Right lung (tissue), 2 donors: ENCODE measurements at regions not wholly inside any gene's neighbourhood (a gene's known extent, or its start where the extent isn't known, plus 50 kb on each side); places are given as distances from the start of the nearest gene placed in this dataset.
"Not testable (repeated sequence)": the region's sequence is repeated elsewhere in the genome, so short reads cannot be mapped to it uniquely, and the experiment has no call there.

ENCODE experiments used
- DNase-seq, 2 donors: peaks; one replicate each; pipeline ENCODE4 v3.0.0-alpha.2; 2013

DNA sequence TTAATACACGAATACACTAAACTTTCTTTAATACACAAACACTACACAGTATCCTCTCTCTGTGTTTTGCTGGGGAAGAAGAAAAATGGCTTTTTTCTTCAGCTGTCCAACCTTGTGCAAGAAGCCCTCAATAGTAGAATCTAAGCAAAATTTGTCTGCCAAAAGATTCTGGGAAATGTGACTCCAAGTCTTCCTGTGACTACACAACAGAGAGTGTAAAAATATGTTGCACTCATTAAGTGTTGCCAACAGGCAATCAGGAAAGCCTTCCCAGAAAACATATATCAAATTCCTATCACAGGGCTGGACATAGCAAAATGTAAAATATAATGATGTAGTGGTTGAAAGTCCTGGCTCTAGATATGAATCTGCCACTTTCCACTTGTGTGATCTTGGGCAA is 825.1 kb upstream of the ZWINT start:
- DNase-seq = peak; percentile 39 to 59

DNA sequence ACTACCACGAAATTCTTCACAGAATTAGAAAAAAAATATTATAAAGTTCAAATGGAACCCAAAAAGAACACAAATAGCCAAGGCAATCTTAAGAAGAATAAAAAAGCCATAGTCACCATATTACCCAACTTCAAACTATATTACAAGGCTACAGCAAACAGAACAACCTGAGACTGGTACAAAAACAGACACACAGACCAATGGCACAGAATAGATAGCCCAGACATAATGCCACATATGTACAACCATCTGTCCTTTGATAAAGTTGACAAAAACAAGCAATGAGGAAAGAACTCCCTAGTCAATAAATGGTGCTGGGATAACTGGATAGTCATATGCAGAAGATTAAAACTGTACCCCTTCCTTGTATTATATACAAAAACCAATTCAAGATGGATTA is 808.5 kb upstream of the ZWINT start:
- DNase-seq = no peak

DNA sequence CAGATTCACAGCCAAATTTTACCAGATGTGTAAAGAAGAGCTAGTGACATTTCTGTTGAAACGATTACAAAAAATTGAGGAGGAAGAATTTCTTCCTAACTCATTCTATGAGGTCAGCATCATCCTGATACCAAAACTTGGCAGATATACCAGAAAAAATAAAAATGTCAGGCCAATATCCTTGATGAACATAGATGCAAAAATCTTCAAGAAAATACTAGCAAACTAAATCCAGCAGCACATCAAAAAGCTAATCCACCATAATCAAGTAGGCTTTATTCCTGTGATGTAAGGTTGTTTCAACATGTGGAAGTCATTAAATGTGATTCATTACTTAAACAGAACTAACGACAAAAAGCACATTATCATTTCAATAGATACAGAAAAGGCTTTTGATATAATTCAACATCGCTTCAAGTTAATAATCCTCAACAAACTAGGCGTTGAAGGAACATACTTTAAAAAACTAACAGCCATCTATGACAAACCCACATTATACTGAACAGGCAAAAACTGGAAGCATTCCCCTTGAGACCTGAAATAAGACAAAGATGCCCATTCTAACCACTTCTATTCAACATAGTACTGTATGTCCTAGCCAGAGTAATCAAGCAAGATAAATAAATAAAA is 807.7 kb upstream of the ZWINT start:
- DNase-seq = no peak

- no peak for DNase-seq
These were observed 804.6 kb upstream of the ZWINT start for GRCh38 chr10:57165671-57166070.

- DNase-seq = no peak
These were observed 801.2 kb upstream of the ZWINT start for GRCh38 chr10:57162231-57162630.

- DNase-seq = no peak
These were observed 800.1 kb upstream of the ZWINT start for GRCh38 chr10:57161157-57161556.

GRCh38 chr10:57145548-57145947 is 784.5 kb upstream of the ZWINT start:
- no peak for DNase-seq

DNA sequence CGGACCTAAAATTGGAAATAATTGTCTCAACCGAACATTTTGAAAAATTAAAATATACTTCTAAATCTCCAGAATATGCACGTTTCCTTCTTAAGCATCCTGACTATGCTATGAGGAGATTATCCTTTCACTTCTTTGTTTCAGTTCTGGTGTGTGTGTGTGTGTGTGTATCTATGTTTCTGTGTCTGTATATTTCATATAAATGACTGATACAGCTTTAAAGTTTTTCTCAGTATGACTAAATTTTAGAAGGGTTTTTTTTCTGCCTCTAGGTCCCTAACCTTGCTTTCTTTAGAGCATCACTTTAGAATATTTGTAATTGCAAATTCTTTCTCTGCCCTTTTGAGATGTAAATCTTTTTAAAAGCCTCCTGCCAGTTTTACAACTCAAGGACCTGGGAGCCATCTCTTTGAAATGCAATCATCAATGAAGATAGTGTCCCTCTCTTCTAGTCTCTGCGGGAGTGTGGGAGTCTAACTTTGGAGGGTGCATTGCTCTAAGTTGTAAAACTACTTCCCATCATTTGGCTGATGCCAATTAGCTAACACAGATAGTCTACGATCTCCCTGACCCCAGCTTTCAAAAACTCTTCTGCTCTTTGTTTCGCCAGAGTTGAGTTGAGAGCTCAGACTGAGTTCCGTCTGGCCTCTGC is 782.0 kb upstream of the ZWINT start:
- no peak for DNase-seq

DNA sequence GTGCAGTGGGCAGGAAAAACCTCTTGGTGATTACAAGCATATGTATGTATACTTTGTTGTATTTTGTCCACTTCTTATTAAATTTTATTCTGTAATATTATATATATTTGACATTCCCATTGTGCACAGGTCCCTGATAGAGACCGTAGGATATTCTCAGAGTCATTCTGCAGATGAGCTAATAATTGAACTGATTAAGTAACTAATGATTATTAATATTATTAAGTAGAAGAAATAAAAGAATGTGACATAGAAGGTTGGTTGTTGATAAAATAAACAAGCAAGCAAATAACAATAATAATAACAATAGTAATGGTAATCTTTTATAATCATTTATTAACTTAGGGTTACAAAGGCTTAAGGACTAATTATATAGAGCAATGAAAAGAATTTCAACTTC is 780.6 kb upstream of the ZWINT start:
- DNase-seq = no peak

- DNase-seq = no peak
These were observed 758.6 kb upstream of the ZWINT start for GRCh38 chr10:57119684-57120083.

DNA sequence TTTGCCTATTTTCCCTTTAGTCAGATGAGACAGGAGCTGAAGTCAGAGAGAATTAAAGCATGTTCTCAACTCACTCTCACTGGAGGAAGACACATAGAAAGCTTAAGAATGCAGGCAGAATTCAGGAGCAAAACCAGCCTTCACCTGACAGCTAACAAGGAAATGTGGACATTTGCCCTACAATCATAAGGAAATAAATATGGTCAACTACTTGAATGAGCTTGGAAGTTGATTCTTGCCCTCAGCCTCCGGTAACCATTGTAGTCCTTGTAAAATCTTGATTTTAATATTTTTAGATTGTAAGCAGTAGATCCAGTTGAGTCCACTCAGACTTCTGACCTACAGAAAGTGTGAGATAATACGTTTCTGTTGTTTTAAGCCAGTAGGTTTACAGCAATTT is 752.5 kb upstream of the ZWINT start:
- DNase-seq = no peak

DNA sequence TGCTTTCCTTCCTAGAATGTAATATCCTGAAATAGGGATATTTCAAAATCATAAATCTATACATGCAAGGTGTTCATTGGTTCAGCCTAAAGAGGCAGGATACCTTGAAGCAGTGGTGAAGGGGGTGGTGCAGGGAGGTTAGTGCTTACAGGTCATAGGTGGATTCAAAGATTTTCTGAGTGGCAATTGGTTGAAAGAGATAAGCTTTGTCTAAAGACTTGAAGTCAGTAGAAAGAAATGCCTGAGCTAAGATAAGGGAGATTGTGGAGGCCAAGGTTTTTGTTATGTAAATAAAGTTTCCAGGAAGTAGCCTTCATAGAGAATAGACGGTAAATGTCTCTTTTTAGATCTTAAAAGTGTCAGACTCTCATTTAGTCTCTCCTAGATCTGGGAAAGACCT is 741.2 kb upstream of the ZWINT start:
- DNase-seq = no peak

DNA sequence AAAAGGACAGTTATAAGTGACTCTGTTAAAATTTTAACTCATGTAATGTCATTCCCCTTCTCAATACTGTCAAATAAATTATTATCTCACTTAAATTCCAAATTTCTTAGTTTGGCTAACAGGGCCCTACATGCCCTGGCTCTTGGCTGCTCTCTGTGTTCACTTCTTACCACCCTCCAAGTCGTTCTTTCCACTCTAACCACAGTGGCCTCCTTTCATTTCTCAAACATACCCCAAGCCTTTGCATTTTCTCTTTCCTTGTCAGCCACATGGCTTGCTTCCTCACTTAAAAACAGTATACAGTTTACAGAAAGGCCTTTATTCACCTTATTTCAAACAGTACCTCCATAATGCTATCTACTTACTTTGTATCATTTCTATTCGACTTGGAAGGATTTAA is 737.1 kb upstream of the ZWINT start:
- no peak for DNase-seq

- no peak for DNase-seq
These were observed 735.0 kb upstream of the ZWINT start for GRCh38 chr10:57096044-57096443.

DNA sequence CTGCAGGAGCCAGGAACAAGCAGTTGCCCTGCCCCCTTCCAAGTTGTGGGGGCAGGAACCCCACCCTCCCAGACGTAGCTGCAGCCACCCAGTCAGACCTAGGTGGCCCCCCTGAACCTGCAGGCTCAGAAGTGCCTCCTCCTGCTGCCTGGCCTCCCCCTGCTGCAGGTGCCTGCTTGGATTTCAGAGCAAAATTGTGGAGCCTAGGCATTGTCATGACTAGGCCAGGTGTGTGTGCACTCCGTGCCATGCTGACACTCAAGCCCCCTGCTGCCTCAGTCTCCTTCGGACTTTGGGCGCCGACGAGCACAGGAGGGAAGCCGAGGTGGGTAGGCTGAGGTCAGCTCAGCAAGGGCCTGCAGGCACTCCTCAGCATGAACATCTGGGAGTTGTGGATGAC is 733.9 kb upstream of the ZWINT start:
- DNase-seq = no peak

DNA sequence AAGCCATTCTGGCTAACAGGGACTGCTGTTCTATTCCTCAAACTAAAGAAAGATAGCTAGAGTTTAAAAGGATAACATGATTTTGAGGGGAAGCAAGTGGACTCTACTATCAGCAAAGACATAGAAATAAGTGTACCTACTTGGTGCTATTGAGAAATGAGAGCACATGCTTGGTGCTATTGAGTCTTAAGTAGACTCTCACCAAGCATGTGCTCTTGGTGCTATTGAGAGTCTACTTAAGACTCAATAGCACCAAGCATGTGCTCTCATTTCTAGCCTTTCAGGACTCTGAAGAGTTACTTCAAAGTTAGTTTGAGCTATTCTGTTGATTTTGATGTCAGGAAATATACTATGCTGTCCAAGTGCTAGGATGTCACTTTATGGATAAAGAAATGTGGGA is 733.0 kb upstream of the ZWINT start:
- DNase-seq = no peak

DNA sequence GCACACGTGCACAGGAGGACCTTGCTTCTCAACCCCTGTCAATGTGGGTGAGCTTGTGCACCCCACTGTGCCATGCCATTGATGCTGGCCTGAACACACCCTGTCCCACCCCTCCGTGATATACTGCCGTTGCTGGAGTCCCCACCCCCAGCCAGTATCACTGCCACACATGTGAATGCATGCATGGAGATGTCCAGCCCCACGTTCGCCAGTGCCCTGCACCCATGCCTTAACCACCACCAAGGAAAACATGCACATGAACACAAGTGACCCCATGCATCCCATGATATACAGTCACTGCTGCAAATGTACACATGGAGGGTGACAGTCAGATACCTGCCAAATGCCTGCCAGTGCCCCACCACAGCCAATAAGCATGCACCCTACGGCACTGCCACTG is 692.5 kb upstream of the ZWINT start:
- no peak for DNase-seq

DNA sequence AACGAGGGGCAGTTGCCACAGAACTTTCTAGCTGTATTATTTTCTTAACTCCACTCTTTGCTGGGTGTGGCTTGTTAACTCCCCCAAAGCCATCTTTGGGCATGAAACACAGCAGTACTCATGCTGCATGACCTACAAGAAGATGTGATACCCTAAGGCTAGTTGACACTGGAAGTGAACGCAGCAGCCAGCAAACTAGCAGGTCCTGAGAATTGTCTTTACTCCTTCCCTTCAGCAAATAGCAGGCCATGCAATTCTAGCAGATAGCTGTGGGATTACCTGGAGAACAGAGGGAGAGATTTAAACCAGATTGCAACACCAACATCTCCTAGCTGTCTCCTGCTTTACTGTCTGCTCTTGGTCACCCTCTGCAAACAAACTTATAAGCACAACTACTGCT is 688.0 kb upstream of the ZWINT start:
- no peak for DNase-seq

DNA sequence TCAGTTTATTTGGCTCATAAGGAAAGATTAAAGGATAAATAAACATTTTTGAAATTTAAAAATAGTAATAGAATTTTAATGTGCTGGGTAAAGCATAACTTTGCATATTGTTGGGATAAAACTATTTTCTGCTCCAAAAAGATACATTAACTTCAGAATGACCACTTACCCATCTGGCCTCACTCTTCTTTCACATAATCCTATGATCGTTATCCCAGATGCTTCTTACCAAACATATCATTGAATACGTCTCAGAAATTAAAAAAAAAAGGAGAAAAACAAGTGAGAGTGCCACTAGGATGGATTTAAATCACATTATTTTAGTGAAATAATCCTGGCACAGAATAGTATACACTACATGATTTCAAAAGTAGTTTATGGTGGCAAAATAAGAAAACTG is 677.5 kb upstream of the ZWINT start:
- peak; percentile 69 to 80 for DNase-seq

DNA sequence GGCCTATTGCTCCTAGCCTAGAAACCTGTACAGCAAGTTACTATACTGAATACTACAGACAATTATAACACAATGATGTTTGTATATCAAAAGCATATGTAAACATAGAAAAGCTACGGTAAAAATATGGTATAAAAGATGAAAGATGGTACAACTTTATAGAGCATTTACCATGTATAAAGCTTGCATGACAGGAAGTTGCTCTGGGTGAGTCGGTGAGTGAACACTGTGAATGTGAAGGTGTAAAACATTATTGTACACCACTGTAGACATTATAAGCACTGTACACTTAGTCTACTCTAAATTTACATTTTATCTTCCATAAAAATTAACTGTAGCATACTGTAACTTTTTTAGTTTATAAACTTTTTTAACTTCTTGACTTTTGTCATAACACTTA is 674.3 kb upstream of the ZWINT start:
- no peak for DNase-seq

DNA sequence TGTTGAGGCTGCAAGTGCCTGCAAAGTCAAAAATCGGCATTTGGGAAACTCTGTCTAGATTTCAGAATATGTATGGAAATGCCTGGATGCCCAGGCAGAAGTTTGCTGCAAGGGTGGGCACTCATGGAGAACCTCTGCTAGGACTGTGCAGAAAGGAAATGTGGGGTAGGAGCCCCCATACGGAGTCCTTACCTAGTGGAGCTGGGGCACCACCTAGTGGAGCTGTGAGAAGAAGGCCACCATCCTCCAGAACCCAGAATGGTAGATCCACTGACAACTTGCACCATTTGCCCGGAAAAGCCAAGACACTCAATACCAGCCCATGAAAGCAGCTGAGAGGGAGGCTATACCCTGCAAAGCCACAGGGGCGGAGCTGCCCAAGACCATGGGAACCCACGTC is 671.2 kb upstream of the ZWINT start:
- DNase-seq = not testable (repeated sequence)

DNA sequence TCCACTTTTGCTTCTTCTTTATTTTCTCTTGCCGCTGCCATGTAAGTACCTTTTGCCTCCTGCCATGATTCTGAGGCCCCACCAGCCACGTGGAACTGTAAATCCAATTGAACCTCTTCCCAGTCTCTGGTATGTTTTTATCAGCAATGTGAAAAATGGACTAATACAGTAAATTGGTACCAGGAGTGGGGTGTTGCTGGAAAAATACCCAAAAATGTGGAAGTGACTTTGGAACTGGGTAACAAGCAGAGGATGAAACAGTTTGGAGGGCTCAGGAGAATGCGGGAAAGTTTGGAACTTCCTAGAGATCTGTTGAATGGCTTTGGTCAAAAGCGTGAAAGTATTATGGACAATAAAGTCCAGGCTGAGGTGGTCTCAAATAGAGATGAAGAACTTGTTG is 670.3 kb upstream of the ZWINT start:
- DNase-seq = no peak

- DNase-seq = no peak
These were observed 665.2 kb upstream of the ZWINT start for GRCh38 chr10:57026307-57026706.

- DNase-seq = no peak
These were observed 662.6 kb upstream of the ZWINT start for GRCh38 chr10:57023626-57024025.
